ENCODE measurements at regions not wholly inside any gene's neighbourhood (a gene's known extent, or its start where the extent isn't known, plus 50 kb on each side); places are given as distances from the start of the nearest gene placed in this dataset.

DNA sequence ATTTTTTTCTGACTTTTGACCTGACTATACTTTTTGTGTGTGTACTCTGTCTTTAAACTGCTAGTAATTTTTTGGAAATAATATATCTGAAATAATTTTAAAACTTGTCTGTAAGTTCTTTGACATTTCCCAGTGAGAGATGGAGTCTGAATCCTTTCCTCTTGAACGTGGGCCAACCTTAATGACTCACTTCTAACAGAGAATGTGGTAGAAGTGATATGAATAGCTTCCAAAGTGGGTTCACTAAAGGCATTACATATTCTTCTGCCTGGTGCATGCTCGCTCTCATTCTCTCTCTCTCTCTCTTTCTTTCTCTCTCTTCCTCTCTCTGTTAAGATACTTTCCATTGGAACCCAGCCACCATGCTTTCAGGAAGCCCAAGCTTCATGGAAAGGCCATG is 108.7 kb upstream of the FERMT1 start:
- DNase-seq (ENCODE audit: low spot score): no peak

DNA sequence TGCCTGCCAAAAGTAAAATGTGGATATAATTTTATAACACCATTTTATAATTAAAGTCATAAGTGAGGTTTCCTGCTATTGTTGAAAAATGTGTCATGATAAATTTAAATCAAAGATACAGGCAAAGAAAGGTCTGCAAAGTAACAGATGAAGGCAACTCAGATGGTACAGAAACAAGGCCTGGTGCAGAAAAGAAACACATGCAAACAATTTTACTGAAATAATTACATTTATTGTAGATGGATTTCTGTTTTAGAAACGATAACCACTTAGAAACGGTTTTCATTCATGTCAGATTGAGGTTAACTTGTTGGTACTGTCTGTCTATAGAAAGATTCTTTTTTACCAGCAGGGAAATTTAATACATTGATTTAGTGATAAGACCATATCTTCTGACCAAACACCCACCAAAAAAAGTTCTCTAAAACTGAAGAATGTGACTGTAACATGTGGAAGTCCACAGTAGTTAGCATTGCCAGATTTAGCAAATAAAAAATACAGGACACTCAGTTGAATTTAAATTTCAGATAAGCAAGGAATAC is 105.5 kb upstream of the FERMT1 start:
- no peak for DNase-seq (ENCODE audit: low spot score)

DNA sequence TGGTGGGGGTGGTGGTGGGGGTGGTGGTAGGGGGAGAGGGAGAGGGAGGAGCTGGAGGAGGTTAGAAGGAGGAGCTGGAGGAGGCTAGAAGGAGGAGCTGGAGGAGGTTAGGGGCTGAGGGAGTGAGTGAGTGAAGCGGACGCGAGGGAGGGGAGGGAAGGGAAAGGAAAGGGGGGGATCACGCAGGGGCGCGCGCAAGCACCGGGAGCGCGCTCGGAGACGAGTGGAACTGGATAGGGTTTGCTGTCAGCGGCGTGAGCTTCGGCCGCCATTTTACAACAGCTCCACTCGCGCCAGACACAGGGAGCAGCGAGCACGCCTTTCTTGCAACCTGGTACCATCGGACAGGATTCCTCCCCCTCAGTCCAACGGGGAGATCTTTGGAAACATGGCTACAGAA is 90.5 kb upstream of the FERMT1 start:
- no peak for DNase-seq (ENCODE audit: low spot score)

DNA sequence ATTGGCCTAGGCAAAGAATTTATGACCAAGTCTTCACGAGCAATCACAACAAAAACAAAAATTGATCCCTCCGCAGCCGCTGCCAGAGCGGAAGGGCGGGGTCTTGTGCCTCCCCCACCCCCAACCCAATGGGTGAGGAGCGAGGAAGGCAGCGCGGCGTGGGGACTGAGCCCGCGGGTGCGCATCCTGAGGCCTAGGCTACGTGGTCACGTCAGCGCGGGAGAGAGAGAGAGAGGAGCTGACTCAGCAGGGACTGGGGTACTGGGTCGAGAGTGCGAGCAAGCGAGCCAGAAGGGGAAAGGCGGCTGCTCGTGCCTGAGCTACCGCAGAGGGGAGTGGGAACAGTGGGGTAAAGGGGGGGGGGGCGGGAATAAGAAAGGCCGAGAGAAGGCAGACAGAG is 90.1 kb upstream of the FERMT1 start:
- no peak for DNase-seq (ENCODE audit: low spot score)

DNA sequence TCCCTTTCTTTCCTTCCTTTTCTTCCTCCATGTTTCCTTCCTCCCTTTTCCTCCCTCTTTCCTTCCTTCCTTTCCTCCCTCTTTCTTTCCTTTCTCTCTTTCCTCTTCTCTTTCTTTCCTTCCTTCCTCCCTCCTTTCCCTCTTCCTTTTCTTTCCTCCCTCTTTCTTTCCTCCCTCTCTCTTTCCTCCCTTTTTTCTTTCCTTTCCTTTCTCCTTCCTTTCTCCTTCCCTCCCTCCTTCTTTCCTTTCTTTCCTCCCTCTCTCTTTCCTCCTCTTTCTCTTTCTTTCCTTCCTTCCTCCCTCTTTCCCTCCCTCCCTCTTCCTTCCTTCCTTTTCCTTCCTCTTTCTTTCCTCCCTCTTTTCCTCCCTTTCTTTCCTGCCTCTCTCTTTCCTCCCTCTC is 86.3 kb upstream of the FERMT1 start:
- no peak for DNase-seq (ENCODE audit: low spot score)

DNA sequence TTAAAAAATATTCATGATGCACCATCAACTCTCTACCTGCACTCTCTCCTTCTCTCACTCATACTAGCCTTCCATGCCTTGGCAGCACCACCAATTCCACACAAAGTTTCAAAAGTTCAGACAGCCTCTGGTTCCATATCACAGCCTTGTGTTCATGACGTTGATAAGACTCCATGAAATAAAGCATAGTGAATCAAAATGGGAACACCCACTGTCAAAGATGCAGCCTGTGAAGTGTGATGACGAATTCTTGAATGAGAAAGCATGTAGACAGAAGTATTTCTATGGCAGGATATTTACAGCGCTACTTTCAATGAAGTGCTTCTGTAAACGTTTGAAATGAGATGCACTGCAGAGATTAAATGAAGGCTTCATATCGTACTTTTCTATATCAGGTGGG is 77.3 kb upstream of the FERMT1 start:
- no peak for DNase-seq (ENCODE audit: low spot score)

DNA sequence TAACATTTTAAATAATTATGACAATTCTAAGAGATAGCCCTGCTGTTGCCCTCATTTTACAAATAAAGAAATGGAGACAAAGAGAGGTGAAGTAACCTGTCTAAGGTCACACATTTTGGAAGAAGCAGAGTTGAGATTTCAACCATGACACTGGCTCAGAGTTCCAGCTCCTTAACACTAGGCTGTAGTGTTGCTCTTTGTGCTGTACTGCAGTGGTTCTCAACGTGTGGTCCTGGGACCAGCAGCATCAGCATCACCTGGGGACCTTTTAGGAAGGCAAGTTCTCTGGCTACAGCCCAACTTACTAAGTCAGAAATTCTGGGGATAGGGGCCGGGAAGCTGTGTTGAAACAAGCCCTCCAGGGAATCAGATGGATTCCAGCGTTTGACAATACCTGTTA is 62.4 kb upstream of the FERMT1 start:
- no peak for DNase-seq (ENCODE audit: low spot score)

DNA sequence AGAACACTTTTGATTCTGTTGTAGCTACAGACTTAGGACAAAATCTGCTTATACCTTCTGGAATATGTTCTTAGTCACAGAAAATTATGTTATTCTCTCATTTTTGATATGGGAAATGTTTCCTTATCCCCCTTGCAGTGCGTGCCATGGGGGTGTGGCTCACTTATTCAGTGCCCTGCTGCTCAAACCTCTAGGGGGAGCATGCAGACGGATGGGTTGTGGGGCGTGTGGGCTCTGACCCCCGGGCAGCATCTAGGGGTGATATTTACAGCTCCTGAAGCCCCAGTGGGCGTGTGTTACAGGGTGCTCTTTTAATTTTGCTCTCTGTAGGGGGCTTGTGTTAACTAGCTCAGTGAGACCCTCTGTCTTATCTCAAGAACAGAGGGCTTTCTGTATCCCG is 61.3 kb upstream of the FERMT1 start:
- DNase-seq (ENCODE audit: low spot score): no peak

DNA sequence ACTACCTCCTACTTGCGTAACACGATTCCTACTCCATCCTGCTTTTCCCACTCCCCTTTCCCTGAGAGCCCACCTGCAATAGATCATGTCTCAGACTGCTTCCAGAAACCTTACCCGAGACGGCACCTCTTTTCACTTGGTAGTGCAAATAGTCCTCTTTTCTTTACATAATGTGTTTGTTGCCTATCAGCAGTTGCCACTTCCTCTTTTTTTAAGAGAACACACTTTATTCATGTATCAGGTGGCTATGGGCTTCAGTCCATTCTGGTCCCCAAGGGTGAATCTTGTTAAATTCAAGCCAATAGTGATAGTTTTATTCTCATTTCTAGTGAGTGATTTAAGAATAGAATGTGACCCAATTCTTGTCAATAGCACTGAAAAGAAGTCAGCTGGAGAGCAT is 57.7 kb upstream of the FERMT1 start:
- DNase-seq (ENCODE audit: low spot score): no peak

DNA sequence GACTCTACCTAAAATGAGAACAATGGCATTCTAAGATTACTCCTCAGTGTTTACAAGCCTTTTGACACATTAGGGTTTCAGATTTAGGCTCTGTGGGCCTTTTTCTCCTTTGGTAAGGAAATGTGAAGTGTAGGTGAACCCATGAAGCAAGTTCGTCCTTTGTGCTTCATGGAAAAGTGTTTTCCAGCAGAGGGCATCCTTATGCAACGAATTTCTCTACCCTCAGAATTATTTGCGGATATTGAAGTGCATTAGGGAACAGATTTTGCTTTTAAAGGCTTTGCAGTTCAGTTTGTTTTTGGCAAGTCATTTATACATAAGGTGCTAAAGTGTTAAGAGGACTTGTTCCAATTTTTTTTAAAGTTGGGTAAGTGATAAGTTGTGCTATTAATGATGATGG is 55.7 kb upstream of the FERMT1 start:
- no peak for DNase-seq (ENCODE audit: low spot score)

DNA sequence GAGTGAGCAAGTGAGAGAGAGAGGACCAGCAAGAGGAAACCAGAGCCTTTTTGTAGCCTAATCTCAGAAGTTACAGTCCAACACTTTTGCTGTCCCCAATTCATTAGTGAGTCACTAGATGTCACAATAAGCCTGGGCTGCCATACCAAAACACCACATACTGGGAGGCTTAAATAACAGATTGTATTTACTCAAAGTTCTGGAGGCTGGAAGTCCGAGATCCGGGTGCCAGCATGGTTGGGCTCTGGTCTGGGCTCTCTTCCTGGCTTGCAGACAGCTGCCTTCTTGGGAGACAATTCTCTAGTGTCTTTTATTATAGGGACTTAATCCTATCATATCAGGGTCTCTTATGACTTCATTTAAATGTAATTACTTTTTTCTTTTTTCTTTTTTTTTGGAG is 50.7 kb upstream of the FERMT1 start:
- DNase-seq (ENCODE audit: low spot score): no peak

All from hepatic stellate cell (primary cell).